SKM-1 treated with dmso at 0.1 percent for 144 hours (cell line): ENCODE measurements at regions not wholly inside any gene's neighbourhood (a gene's known extent, or its start where the extent isn't known, plus 50 kb on each side); places are given as distances from the start of the nearest gene placed in this dataset.

Source experiments
- DNase-seq: peaks from one replicate; lab custom pipeline; 2025; ENCODE audit not compliant: unreplicated experiment; lab: John Stamatoyannopoulos, UW

DNA sequence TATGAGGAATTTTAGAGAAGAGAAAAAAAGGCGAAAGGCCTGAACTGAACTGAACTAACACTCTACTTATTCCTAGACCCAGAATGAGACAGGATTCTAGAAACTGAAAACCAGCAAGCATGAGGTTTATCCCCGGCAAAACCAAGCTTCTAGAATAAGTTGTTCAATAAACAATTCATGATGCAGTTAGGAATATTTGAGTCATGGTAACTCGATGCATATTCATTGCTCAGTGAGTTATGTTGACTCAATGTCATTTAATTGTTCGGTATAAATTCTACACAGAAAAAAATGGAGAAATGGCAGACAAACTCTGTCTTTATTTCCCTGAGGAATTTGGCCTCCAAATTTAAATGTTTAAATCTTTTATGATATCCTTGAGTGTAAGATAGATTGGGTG is 321.5 kb downstream of the SATB2 start:
- DNase-seq = no peak

DNA sequence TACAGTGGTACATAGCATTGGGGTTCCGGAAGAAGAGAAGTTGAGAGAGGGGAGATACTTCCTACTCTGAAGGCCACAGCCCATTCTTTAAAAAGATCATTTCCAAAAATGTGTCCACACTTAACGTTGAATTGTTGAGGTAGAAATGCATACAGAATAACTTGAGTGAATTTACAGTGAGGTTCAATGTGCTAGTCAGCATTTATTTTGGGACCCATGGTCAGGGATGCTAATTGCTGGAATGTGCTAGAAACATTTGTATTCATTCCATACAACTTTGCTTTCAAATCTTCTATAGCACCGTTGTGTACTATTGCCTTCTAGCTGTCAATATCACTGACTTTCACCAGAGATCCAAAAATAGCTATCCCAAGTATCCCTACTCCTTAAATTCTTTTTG is 325.9 kb downstream of the SATB2 start:
- no peak for DNase-seq

DNA sequence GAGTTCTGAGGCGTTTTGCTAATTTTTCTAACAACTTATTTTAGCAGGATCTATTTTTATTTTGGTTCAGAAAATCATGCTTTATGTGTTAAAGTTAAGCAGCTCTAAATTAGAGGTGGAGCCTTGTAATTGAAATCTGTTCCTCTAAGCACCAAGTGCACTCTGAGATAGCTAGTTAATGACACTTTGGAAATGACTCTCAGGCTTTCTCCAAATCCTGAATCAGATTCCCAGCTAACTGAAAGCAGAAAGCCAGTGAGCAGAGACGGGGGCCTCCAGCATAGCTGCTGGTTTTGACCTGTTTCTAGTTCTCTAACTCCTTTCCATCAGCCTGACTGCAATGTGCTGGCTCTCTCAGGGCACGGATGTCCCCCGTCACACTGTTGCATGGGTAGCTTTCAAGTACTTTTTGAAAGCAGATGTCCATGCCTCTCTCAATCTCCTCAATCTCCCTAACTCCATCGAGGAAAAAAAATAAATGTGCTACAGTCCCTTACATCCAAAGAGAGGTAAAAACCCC is 326.5 kb downstream of the SATB2 start:
- DNase-seq = no peak

DNA sequence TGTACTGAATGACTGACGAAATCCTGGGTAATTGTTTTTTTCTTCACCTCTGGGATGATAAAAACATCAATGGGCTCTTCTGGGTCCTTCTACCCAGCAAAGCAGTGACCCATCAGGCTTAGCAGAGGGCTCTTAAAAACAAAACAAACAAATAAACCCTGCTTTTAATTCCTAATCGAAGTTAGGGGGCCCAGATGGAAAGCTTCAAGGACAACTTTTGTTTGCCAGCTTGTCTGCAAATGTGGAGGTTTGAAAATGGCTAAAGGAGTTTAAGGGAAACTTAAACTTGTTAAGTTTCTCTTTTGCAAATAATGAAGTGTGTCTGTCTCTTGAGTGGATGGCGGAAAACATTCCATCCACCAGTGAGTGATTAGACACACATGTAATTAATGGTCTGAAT is 327.2 kb downstream of the SATB2 start:
- DNase-seq = no peak

DNA sequence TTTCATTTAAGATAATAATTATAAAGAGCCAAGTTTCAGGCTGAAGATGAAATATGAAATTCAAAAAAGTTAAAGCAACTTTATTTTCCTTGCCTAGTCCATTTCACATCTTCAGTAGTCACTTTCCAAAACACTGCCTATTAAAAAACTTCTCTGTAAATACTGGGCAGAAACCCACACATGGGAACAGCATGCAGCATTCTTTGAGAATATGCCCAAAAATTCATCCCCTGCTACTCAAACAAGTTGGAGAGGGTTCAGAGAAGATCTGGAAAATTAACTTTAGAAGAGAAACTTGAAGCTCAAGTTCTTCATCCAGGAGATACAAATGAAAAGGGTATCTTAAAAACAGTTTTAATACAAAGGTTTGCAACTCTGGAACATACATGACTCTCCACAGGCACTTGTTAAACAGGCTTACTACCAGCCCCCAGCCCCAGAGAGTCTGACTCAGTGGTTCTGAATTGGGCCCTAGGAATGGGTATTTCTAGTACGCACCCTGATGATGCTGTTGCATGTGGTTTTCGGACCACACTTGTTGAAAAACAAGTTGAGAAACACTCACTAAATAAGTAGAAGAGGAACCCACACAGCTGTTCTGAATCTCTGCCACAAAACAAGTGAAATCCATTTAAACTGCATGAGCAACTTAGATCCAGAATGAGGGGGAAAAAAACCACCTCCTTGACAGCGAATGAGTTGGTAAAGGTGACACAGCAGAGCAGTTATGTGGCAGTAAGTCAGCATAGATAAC is 329.1 kb downstream of the SATB2 start:
- DNase-seq = no peak

DNA sequence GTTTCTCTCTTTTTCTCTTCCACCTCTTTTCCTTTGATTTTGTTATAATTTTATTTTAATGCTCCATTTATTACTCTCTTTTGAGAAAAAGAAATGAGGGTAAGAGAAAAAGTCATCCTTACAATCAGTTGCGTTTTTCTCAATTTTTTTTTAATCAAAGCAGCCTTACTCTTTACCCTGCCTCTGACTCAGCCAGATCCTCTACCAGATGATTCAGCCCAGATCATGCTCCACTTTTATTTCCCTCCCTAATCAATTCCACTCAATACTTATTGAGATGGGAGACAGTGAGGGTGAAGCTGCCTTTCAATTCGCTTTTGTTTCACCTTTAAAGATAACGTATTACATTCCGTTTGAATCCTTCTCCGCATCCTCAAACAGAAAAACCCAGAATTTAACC is 337.9 kb downstream of the SATB2 start:
- DNase-seq = no peak

DNA sequence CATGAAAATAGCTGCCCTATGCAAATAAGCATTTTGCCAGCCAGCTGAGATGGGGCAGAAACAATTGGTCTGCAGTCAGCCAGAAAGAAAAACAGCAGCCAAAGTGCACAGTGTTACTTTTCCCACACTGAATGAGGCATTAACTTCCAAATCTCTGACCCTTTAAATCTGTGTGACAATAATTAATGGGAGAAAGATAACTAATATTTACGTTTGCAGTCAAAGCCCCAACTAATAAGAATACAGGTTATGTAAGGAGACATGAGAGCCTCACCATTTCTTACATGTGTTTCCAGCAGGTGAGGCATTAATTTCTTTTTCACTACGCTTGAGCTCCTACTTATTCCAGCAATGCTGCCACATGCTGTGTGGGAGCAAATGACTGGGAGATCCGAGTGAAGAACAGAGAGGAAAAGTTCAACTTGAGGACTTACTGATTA is 339.0 kb downstream of the SATB2 start:
- DNase-seq = no peak

DNA sequence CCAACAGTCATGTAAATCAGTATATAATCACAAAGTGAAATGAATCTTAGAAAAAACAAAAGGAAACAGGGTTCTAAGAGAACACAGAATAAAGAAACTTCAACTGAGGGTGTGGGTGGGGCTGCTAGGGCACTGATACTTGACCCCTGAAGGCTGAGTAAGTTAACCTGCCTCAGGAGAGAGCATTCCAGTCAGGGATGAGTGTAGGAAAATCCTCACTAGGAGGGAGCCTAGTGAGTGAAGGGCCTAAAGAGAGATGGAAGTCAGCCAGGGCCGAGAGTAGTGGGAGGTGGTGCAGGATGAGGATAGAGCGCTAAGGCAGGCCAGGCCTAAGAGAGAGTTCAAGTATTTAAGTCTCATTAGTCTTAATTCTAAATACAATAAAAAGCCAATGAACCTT is 342.6 kb downstream of the SATB2 start:
- no peak for DNase-seq

DNA sequence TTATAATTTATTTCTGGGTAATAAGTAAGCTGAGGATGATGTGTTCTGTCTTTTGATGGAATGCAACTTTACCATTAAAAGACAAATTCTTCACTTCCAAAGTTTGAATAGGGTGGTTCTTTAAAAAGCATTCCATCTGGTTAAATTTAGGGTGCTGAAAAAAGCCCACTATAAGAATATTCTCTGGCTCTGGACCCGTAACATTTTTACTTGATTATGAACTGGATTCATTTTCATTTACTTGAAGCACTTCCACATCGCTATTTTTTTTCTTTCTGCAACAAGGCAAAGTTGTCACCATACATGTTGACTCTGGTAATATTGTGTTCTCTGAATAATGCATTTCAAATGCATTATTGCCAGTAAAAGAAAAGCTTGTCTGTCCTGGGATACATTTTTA is 344.6 kb downstream of the SATB2 start:
- DNase-seq = no peak

DNA sequence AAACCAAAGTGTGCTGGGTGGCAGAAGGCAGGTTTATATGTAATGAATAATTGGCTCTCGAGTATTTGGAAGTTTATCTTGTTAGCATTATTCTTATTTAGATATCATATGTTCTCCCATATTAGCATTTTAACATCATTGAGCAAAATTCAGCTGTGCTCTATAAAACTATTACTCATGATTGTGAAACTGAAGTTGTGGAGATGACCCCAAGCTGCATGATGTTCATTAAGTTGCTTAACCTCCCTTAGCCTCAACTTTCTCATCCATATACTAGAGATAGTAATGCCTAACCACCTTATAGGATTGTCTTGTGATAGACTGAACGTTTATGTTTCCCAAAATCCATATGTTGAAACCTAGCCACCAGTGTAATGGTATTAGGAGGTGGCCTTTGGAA is 346.3 kb downstream of the SATB2 start:
- DNase-seq = no peak

DNA sequence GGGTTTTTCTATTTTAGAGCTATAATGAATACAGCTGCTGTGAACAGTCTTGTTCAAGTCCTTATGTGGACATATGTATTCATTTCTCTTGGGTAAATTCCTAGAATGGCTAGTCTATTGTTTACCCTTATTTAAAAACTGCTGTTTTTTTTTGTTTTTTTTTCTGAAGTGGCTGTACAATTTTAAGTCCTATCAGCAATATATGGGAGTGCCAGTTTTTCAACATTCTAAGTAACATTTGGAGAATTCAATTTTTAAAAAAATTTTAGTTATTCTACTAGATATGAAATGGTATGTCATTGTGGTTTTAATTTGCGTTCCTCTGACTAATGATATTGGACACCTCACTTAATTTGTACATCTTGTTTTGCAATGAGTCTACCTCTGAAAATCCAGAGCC is 349.7 kb downstream of the SATB2 start:
- no peak for DNase-seq

DNA sequence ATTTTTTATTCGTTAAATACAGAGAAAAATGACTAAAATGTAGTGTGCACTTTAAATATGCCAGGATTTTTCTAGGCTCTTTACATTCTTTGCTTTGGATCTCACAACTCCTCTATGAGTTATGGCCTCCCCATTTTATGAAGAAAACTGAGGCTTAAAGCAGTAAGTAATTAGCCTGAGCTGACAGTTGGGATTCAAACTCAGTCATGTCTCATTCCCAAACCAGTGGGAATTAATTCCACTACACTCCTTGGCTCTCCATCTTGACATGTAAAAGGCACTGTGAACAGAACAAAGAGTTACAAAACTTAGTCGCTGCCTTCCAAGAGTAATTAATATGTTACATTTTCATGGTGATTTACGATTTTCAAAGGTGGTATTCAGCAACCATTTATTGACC is 351.9 kb downstream of the SATB2 start:
- DNase-seq = no peak

DNA sequence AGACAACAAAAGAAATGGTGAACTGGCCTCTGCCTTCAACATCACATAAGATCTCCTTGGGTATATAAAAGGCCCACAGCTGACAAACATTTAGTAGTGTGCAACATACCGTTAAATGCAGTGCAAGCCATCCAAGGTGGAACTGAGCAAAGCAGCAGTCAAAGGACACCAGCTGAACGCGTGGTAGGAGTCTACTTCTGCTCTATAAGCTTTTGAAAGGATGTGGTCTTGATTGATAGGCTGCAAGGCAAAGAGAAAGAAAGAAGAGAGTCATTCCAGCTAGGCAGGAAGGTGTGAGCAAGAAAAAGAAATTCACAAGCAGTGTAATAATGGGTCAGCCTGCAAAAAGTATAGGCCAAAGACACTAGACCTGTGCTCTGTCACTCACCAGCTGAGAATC is 356.3 kb downstream of the SATB2 start:
- no peak for DNase-seq

DNA sequence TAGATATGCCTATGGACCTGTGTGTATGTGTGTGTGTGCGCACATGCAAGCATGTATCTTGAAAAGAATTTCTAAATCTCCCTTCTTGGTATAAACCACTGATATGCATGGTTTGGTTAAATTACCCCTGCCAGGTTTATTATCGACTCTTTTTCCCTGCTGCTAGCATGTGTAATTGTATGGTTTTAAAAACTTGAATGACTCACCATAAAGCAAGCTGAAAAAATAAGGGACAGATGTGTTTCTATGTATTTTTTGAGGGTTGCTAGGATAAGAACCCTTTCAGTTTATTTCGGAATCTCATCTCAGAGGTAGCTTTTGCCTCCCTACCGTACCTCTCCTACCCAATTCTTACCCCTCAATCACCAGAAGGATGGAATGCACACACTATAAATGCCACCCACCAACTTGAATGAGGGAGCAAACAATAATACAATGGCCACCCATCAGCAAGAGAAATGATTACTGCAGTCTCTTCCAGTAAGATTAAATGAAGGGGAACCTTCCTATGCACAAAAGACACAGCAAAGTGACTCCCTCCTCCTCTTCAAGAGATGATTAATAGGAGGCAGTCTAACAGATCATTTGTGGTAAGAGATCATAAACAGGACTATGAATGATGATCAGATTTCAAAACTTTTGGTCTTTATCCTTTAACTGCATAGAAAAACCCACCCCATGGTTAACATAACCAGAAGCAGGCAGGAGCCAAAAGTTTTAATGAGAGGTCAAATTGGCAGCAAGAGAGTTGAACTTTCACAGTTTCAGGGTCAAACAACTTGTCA is 357.2 kb downstream of the SATB2 start:
- no peak for DNase-seq

DNA sequence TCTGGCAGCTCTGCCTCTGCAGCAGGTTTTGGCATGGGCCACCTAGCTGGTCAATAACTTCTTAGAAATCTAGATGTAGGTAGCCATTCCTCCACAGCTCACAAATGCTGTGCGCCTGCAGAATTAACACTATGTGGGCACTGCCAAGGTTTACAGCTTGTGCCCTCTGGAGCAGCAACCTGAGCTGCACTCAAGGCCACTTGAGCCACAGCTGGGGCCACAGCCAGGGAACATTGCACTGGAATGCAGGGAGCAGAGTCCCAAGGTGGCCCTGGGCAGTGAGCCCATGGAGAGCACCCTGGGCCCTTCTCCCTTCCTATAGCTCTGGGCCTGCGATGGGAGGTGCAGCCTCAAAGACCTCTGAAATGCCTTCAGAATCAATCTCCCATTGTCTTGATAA is 365.3 kb downstream of the SATB2 start:
- no peak for DNase-seq

DNA sequence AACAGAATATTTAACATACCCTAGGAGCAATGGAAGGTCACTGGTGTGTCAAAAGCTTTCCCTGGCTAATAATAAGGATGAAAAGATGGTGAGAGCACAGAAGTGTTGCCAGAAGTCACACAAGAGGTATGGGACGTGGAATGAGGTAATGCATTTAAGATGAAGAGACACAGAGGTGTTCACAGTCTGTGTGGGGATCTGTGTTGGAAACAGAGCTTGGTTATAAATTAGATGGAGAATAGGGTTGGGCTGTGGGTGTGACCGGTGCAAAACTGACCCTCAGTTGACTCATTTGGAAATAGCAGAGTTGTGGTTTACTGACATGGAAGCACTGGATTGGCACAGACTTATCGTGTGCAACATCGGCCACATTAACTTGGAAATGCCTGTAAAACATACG is 372.5 kb downstream of the SATB2 start:
- no peak for DNase-seq

DNA sequence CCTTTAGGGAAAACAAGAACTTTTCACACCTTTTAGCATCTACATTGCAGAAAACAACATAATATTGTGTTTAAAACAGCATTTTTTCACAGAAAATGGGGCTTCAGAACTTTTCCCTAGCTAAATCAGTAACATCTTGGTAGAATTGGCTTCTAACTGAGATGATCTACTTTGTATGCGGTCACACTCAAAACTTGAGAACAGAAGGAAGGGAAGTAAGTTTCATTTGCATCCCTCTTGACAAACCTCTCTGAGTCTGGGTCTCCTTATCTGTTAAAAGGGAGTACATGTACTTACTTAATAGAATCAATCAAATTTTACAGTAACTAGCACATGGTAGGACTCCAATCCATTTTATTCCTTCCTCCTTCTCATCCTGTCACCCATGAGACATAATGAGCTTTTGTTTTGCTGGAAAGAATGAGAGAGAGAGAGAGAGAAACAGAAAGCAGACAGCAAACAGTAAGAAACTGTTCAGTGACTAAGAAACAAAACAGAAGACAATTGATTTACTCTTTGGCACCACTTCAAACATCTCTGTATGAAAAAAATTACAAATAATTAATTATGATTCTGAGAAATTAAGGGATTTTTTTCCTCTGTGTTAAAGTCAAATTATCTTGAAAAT is 387.3 kb downstream of the SATB2 start:
- no peak for DNase-seq

DNA sequence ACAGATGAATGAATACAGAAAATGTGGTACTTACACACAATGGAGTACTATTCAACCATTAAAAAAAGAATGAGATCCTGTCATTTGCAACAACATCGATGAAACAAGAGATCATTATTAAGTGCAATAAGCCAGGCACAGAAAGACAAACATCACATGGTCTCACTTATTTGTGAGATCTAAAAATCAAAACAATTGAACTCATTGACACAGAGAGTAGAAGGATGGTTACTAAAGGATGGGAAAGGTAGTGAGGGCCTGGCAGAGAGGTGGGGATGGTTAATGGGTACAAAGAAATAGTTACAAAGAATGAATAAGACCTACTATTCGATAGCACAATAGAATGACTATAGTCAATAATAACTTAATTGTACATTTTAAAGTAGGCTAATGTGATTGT is 393.5 kb downstream of the SATB2 start:
- no peak for DNase-seq

DNA sequence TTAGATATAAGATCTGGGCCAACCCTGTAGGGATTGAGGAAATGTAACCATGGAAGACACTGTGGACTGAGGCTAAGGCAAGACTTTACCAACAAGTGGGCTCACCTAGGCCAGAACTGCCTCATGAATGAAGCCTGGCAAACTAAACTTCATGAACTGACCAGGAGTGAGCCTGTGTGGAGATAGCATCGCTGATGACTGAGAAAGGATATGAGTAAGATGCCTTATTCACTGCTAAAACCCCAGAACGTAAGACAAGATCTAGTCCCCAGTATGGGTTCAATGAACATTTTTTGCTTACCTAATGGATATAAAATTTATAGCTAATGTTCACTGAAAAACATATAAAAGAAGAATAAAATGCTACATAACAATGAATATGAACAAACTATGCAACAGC is 399.8 kb downstream of the SATB2 start:
- DNase-seq = no peak

DNA sequence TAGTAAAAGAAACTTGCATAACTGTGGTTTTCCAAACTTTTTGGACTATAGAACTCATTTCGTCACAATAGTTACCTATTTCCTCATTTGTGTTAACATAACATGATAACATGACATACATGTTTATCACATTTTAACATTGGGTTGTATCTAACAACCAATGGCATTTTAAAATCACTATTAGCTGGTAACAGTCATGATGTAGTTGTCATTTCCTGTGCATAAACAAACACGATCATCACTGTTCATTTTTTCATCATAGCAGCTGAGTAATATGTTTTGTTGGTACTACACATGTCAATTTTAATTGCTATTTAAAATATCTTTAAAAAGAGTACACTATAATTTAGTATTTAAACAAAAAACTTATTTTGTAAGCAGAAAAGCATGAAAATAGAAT is 402.4 kb downstream of the SATB2 start:
- DNase-seq = no peak

DNA sequence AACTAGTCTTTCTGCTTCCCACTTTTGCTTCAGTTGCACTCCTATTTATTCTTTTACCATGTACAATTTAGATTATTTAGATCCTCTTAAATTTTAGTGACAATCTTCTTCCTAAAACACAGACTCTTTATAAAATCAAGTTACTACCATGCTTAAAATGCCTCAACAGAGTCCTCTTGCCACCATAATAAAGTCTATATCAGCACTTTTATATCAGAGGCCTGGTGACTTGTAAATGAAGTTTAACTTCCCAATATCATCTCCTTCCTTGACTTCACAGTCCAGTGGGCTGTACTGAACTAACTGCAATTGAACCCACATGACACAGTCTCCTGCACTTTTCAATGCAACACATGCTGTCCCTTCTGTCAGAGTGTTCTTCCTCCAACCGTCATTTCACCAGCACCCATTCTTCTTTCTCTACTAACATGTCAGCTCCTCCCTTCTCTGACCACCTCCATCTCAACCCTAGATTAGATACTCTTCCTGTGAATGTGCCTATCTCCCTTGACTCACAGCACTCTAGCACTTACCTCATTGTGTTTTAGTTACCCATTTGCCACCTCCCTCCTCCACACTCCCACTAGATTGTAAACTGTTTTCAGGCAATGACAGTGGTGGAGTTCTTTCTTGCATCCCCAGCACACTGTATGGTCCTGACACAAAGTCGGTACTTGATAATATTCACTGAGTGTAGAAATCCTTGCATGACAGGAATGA is 414.9 kb downstream of the SATB2 start:
- no peak for DNase-seq
